ENCODE measurements at regions not wholly inside any gene's neighbourhood (a gene's known extent, or its start where the extent isn't known, plus 50 kb on each side); places are given as distances from the start of the nearest gene placed in this dataset.

- TF ChIP-seq POLR2A (IDR thresholded peaks at IDR 0.05) (no peak), POLR2AphosphoS5 (IDR thresholded peaks at IDR 0.05) (no peak)
- TF ChIP-seq, protein P1, sequence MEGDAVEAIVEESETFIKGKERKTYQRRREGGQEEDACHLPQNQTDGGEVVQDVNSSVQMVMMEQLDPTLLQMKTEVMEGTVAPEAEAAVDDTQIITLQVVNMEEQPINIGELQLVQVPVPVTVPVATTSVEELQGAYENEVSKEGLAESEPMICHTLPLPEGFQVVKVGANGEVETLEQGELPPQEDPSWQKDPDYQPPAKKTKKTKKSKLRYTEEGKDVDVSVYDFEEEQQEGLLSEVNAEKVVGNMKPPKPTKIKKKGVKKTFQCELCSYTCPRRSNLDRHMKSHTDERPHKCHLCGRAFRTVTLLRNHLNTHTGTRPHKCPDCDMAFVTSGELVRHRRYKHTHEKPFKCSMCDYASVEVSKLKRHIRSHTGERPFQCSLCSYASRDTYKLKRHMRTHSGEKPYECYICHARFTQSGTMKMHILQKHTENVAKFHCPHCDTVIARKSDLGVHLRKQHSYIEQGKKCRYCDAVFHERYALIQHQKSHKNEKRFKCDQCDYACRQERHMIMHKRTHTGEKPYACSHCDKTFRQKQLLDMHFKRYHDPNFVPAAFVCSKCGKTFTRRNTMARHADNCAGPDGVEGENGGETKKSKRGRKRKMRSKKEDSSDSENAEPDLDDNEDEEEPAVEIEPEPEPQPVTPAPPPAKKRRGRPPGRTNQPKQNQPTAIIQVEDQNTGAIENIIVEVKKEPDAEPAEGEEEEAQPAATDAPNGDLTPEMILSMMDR (IDR thresholded peaks at IDR 0.05 in 8 of 11, conservative IDR thresholded peaks at IDR 0.05 in 3 of 11): no peak
Observed at GRCh38 chr6:128630213-128630612, 109.8 kb upstream of the PTPRK start.
